Keratinocyte (primary cell): ENCODE measurements at regions not wholly inside any gene's neighbourhood (a gene's known extent, or its start where the extent isn't known, plus 50 kb on each side); places are given as distances from the start of the nearest gene placed in this dataset.

Experiments used
- DNase-seq: peaks from one replicate; pipeline ENCODE4 v3.0.0-alpha.2; 2011; ENCODE audit warnings: low read depth, missing footprints, low spot score
- FAIRE-seq: peaks from 2 replicates; lab custom pipeline; 2011; peaks lifted over from hg19 to GRCh38; lab: Jason Lieb, UNC
- H2AFZ ChIP-seq: 2 replicates; pipeline ENCODE4 v1.6.0; 2012; ENCODE audit warnings: low read length, control low read depth, inconsistent platforms; ENCODE audit not compliant: control insufficient read depth
- H3K27ac ChIP-seq: 2 replicates; pipeline ENCODE4 v1.5.1; 2011; ENCODE audit warnings: low read length; ENCODE audit not compliant: control insufficient read depth, insufficient read depth
- H3K27me3 ChIP-seq: 3 replicates; pipeline ENCODE4 v1.6.0; 2011; ENCODE audit warnings: low read length; ENCODE audit not compliant: control insufficient read depth, insufficient read depth; ENCODE audit errors: extremely low read depth
- H3K36me3 ChIP-seq, 2 experiments: 2 replicates in 1 of 2; 3 replicates in 1 of 2; pipeline ENCODE4 v1.5.1; 2011; ENCODE audit warnings: low read length in 2 of 2, mild to moderate bottlenecking in 1 of 2; ENCODE audit not compliant: control insufficient read depth in 2 of 2, insufficient read depth in 2 of 2; ENCODE audit errors: extremely low read depth in 1 of 2
- H3K4me1 ChIP-seq: 3 replicates; pipeline ENCODE4 v1.5.1; 2011; ENCODE audit warnings: low read length; ENCODE audit not compliant: control insufficient read depth, insufficient read depth; ENCODE audit errors: extremely low read depth
- H3K4me2 ChIP-seq: 3 replicates; pipeline ENCODE4 v1.6.0; 2011; ENCODE audit warnings: low read depth, low read length; ENCODE audit not compliant: control insufficient read depth, insufficient read depth; ENCODE audit errors: extremely low read depth
- H3K4me3 ChIP-seq, 3 experiments: fragments of 200-600 bp in 1 of 3; sonication (generic) in 1 of 3; 2 replicates in 2 of 3; 3 replicates in 1 of 3; pipeline ENCODE4 v1.5.1; 2011 to 2016; ENCODE audit warnings: low read length in 3 of 3, mild to moderate bottlenecking in 3 of 3, control low read depth in 2 of 3, inconsistent platforms in 1 of 3, low read depth in 1 of 3, mixed read lengths in 1 of 3, mixed run types in 1 of 3, moderate library complexity in 1 of 3; ENCODE audit not compliant: control insufficient read depth in 2 of 3, insufficient read depth in 2 of 3; ENCODE audit errors: extremely low read depth in 1 of 3
- H3K79me2 ChIP-seq: 2 replicates; pipeline ENCODE4 v1.6.0; 2012; ENCODE audit warnings: low read length; ENCODE audit not compliant: control insufficient read depth, insufficient read depth
- H3K9ac ChIP-seq: 3 replicates; pipeline ENCODE4 v1.6.0; 2011; ENCODE audit warnings: low read length; ENCODE audit not compliant: control insufficient read depth, insufficient read depth; ENCODE audit errors: extremely low read depth
- H3K9me1 ChIP-seq: 3 replicates; pipeline ENCODE4 v1.6.0; 2011; ENCODE audit warnings: low read length; ENCODE audit not compliant: control insufficient read depth, insufficient read depth; ENCODE audit errors: extremely low read depth
- H3K9me3 ChIP-seq: 2 replicates; pipeline ENCODE4 v1.5.1; 2012; ENCODE audit warnings: low read depth, low read length; ENCODE audit not compliant: control insufficient read depth
- H4K20me1 ChIP-seq: 3 replicates; pipeline ENCODE4 v1.6.0; 2011; ENCODE audit warnings: low read length; ENCODE audit not compliant: control insufficient read depth, insufficient read depth; ENCODE audit errors: extremely low read depth
- CTCF ChIP-seq, 3 experiments: IDR thresholded peaks in 1 of 3; conservative IDR thresholded peaks in 1 of 3; optimal IDR thresholded peaks in 1 of 3; 2 replicates in 2 of 3; 3 replicates in 1 of 3; pipeline versions ENCODE3 to v1.5.1; 2011; ENCODE audit warnings: low read length in 3 of 3, mild to moderate bottlenecking in 3 of 3, moderate library complexity in 2 of 3, control low read depth in 1 of 3, inconsistent platforms in 1 of 3; ENCODE audit not compliant: insufficient read depth in 2 of 3; ENCODE audit errors: extremely low read depth in 1 of 3
- EZH2 ChIP-seq: IDR thresholded peaks from one replicate; pipeline ENCODE4 v1.6.1; 2012; ENCODE audit warnings: inconsistent platforms, mild to moderate bottlenecking, low read length, moderate library complexity
- dilution Hi-C: fragments of 300-500 bp; cut with MboI; formaldehyde crosslinking; loops from one replicate; pipeline ENCODE4 v1.7.0; 2020; ENCODE audit warnings: low sequenced_read_pairs; ENCODE audit not compliant: extremely low pct_ligation_motif_present

GRCh38 chr11:33467966-33468365 lies 210.8 kb downstream of the HIPK3 start:
- DNase-seq (no peak), FAIRE-seq (no peak)
- no peak overlapping the region for H2AFZ ChIP-seq
- no peak for TF ChIP-seq EZH2
- no peak for TF ChIP-seq CTCF (optimal IDR thresholded peaks at IDR 0.05 in 1 of 3, IDR thresholded peaks at IDR 0.05 in 1 of 3, conservative IDR thresholded peaks at IDR 0.05 in 1 of 3; ENCODE audit: extremely low read depth in 1 of 3, insufficient read depth in 2 of 3, low read length in 3 of 3)
- H3K9ac ChIP-seq, result no peak overlapping the region
- no peaks in the 10 kb centered on the region for H3K4me1 ChIP-seq
- no peaks in the 10 kb centered on the region for H3K79me2 ChIP-seq
- dilution Hi-C loops, result no loop called here
- H3K4me3 ChIP-seq, result no peak overlapping the region
- H3K27me3 ChIP-seq, result no peaks in the 10 kb centered on the region
- no peaks in the 10 kb centered on the region for H3K9me1 ChIP-seq
- H3K4me2 ChIP-seq, result no peak overlapping the region
- H4K20me1 ChIP-seq, result no peaks in the 10 kb centered on the region
- H3K36me3 ChIP-seq, result no peaks in the 10 kb centered on the region
- H3K9me3 ChIP-seq, result no peaks in the 10 kb centered on the region
- H3K27ac ChIP-seq, result no peak overlapping the region

DNA sequence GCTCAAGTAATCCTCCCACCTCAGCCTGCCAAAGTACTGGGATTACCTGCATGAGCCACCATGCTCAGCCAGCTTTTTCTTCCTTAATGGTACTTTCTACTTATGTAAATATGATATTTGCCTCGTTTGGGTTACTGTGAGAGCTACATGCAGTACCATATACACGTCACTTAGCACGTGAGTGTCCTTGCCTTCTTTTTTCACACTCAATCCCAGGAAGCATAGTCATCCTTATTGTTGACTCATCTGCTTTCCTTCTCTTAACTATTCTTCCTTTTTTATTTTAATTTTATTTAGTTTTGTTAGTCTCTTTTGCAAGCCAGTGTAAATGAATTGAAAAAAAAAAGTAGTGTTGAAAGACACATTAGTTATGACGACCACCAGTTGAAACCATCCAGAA lies 205.9 kb downstream of the HIPK3 start:
- no peaks in the 10 kb centered on the region for H3K9me1 ChIP-seq
- FAIRE-seq (no peak), DNase-seq (no peak)
- H3K36me3 ChIP-seq, result no peaks in the 10 kb centered on the region
- dilution Hi-C loops, result no loop called here
- H3K27ac ChIP-seq, result no peak overlapping the region
- H3K9me3 ChIP-seq, result no peaks in the 10 kb centered on the region
- no peak overlapping the region for H3K9ac ChIP-seq
- H3K4me2 ChIP-seq, result no peak overlapping the region
- H4K20me1 ChIP-seq, result peaks cover 2% of the 10 kb centered on the region
- TF ChIP-seq CTCF (optimal IDR thresholded peaks at IDR 0.05 in 1 of 3, IDR thresholded peaks at IDR 0.05 in 1 of 3, conservative IDR thresholded peaks at IDR 0.05 in 1 of 3; ENCODE audit: extremely low read depth in 1 of 3, insufficient read depth in 2 of 3, low read length in 3 of 3) (no peak), EZH2 (no peak)
- H3K79me2 ChIP-seq, result no peaks in the 10 kb centered on the region
- H3K4me1 ChIP-seq, result no peaks in the 10 kb centered on the region
- H3K4me3 ChIP-seq, result no peak overlapping the region
- no peaks in the 10 kb centered on the region for H3K27me3 ChIP-seq
- no peak overlapping the region for H2AFZ ChIP-seq
